ENCODE measurements at regions not wholly inside any gene's neighbourhood (a gene's known extent, or its start where the extent isn't known, plus 50 kb on each side); places are given as distances from the start of the nearest gene placed in this dataset.

- no peak for TF ChIP-seq SREBF1 (IDR thresholded peaks at IDR 0.05; ENCODE audit: low read length)
- TF ChIP-seq CUX1 (IDR thresholded peaks at IDR 0.05; ENCODE audit: insufficient replicate concordance, low read depth, low read length) = no peak
- TF ChIP-seq RFX5 (IDR thresholded peaks at IDR 0.05; ENCODE audit: low read depth, low read length) = no peak
- TF ChIP-seq, protein P1, sequence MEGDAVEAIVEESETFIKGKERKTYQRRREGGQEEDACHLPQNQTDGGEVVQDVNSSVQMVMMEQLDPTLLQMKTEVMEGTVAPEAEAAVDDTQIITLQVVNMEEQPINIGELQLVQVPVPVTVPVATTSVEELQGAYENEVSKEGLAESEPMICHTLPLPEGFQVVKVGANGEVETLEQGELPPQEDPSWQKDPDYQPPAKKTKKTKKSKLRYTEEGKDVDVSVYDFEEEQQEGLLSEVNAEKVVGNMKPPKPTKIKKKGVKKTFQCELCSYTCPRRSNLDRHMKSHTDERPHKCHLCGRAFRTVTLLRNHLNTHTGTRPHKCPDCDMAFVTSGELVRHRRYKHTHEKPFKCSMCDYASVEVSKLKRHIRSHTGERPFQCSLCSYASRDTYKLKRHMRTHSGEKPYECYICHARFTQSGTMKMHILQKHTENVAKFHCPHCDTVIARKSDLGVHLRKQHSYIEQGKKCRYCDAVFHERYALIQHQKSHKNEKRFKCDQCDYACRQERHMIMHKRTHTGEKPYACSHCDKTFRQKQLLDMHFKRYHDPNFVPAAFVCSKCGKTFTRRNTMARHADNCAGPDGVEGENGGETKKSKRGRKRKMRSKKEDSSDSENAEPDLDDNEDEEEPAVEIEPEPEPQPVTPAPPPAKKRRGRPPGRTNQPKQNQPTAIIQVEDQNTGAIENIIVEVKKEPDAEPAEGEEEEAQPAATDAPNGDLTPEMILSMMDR (IDR thresholded peaks at IDR 0.05 in 2 of 3, conservative IDR thresholded peaks at IDR 0.05 in 1 of 3; ENCODE audit: control insufficient read depth in 2 of 3, extremely low read depth in 1 of 3, insufficient read depth in 1 of 3, low read depth in 3 of 3, low read length in 3 of 3) = no peak
- TF ChIP-seq SKIL (IDR thresholded peaks at IDR 0.05; ENCODE audit: low read depth, poor library complexity, severe bottlenecking) = no peak
- TF ChIP-seq ATF7 (IDR thresholded peaks at IDR 0.05; ENCODE audit: low read depth) = no peak
- TF ChIP-seq YY1 (IDR thresholded peaks at IDR 0.05; ENCODE audit: low read depth, low read length) = no peak
- no peak for TF ChIP-seq SMC3 (IDR thresholded peaks at IDR 0.05; ENCODE audit: borderline replicate concordance, low read length)
- no peak for TF ChIP-seq SP1 (IDR thresholded peaks at IDR 0.05; ENCODE audit: low read depth, low read length)
Measured at GRCh38 chr2:41764131-41764530, 283.7 kb upstream of the PKDCC start.

Measured in GM12878 (cell line).